GM10248 (cell line): ENCODE measurements at regions not wholly inside any gene's neighbourhood (a gene's known extent, or its start where the extent isn't known, plus 50 kb on each side); places are given as distances from the start of the nearest gene placed in this dataset.

ENCODE experiments used
- CTCF ChIA-PET: fragments of 300-600 bp; sonication (Branson Sonifier 250); formaldehyde crosslinking; extraction: SDS; loops from one replicate; lab custom pipeline; 2021; ENCODE audit warnings: antibody characterized with exemption; lab: Yijun Ruan, JAX
- POLR2A ChIA-PET: fragments of 350-650 bp; sonication (Branson Sonifier 250); formaldehyde crosslinking; extraction: SDS; loops from one replicate; lab custom pipeline; 2020; ENCODE audit warnings: antibody characterized with exemption; lab: Yijun Ruan, JAX
- DNase-seq: peaks from one replicate; pipeline ENCODE4 v3.0.0; 2012; ENCODE audit errors: extremely low spot score
- CTCF ChIP-seq: IDR thresholded peaks from 2 replicates; pipeline ENCODE4 v1.5.1; 2012; ENCODE audit warnings: mild to moderate bottlenecking, low read depth; ENCODE audit errors: extremely low read depth, missing control alignments, control extremely low read depth

- POLR2A ChIA-PET: no interaction called here
- CTCF ChIA-PET: no interaction called here
- no peak for DNase-seq
- no peak for TF ChIP-seq CTCF
Measured at GRCh38 chr7:66864294-66864693, 56.7 kb upstream of the TMEM248 start.

- POLR2A ChIA-PET: no interaction called here
- CTCF ChIA-PET: no interaction called here
- DNase-seq: no peak
- TF ChIP-seq CTCF: no peak
Measured at GRCh38 chr7:66865290-66865864, 55.6 kb upstream of the TMEM248 start.

- no peak for TF ChIP-seq CTCF
- ChIA-PET CTCF (no interaction called here), POLR2A (no interaction called here)
- DNase-seq: no peak
Measured at GRCh38 chr7:66867198-66867790, 53.7 kb upstream of the TMEM248 start.

GRCh38 chr7:66869660-66870450, 51.2 kb upstream of the TMEM248 start:
- ChIA-PET POLR2A (interaction anchor here (0.7 kb wide), 1 partner anchor 95 kb away, joined by 3 read pairs; no protein-coding TSS in a partner anchor), CTCF (interaction anchor here (1.0 to 2.6 kb wide), 4 partner anchors 11 to 32 kb away, joined by 3 to 8 read pairs (median 5); no protein-coding TSS in a partner anchor)
- no peak for TF ChIP-seq CTCF
- DNase-seq: no peak

GRCh38 chr7:66871076-66871475, 49.9 kb upstream of the TMEM248 start:
- ChIA-PET POLR2A (no interaction called here), CTCF (interaction anchor here (1.0 to 2.6 kb wide), 3 partner anchors 12 to 31 kb away, joined by 3 to 8 read pairs (median 7); no protein-coding TSS in a partner anchor)
- DNase-seq: no peak

More at GRCh38 chr7:66871076-66871475, 49.9 kb upstream of the TMEM248 start:
- TF ChIP-seq CTCF: no peak
